GM06990 (cell line): ENCODE measurements at regions not wholly inside any gene's neighbourhood (a gene's known extent, or its start where the extent isn't known, plus 50 kb on each side); places are given as distances from the start of the nearest gene placed in this dataset.

Source experiments
- DNase-seq: peaks from one replicate; pipeline ENCODE4 v3.0.0-alpha.2; 2011; ENCODE audit not compliant: insufficient read length; ENCODE audit errors: extremely low read depth
- H3K27me3 ChIP-seq: replicated peaks from 2 replicates; pipeline ENCODE4 v1.6.0; 2011; ENCODE audit warnings: low read length; ENCODE audit not compliant: control insufficient read depth, insufficient read depth
- H3K36me3 ChIP-seq: 2 replicates; pipeline ENCODE4 v1.5.1; 2011; ENCODE audit warnings: low read length; ENCODE audit not compliant: control insufficient read depth, insufficient read depth
- H3K4me3 ChIP-seq: replicated peaks from 2 replicates; pipeline ENCODE4 v1.5.1; 2011; ENCODE audit warnings: low read depth, mild to moderate bottlenecking, control low read depth, low read length
- TF ChIP-seq, protein P1 (sequence below): IDR thresholded peaks from 2 replicates; pipeline ENCODE4 v1.5.1; 2011; ENCODE audit warnings: low read length, control low read depth, mild to moderate bottlenecking, inconsistent platforms; ENCODE audit not compliant: insufficient read depth, poor library complexity, severe bottlenecking

DNA sequence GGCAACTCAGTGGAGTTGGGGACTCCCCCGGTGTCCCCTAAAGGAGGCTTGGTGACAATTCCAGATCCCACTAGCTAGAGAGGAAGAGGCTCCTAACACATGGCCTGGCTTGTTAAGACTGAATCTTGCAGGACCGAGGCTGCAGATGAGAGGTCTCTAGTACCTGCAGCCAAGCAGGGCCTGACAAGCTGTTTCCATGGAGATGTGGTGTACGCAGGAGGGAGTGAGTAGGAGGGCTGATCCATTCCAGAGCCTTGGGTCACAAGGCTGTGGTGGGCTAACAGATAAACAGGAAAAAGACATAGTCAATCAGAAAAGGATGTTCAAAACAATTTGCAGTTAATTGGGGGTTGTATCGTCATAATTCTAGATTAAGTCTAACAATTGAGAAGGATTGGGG is 77.3 kb upstream of the MKLN1 start:
- no peak for DNase-seq
- no peaks in the 10 kb centered on the region for H3K36me3 ChIP-seq
- no peak overlapping the region for H3K4me3 ChIP-seq
- TF ChIP-seq, protein P1, sequence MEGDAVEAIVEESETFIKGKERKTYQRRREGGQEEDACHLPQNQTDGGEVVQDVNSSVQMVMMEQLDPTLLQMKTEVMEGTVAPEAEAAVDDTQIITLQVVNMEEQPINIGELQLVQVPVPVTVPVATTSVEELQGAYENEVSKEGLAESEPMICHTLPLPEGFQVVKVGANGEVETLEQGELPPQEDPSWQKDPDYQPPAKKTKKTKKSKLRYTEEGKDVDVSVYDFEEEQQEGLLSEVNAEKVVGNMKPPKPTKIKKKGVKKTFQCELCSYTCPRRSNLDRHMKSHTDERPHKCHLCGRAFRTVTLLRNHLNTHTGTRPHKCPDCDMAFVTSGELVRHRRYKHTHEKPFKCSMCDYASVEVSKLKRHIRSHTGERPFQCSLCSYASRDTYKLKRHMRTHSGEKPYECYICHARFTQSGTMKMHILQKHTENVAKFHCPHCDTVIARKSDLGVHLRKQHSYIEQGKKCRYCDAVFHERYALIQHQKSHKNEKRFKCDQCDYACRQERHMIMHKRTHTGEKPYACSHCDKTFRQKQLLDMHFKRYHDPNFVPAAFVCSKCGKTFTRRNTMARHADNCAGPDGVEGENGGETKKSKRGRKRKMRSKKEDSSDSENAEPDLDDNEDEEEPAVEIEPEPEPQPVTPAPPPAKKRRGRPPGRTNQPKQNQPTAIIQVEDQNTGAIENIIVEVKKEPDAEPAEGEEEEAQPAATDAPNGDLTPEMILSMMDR, result no peak
- no peaks in the 10 kb centered on the region; the same call in 1 of the 2 replicates for H3K27me3 ChIP-seq

- TF ChIP-seq, protein P1, result no peak
- H3K4me3 ChIP-seq, result no peak overlapping the region
- H3K27me3 ChIP-seq, result no peaks in the 10 kb centered on the region; the same call in 1 of the 2 replicates
- H3K36me3 ChIP-seq, result no peaks in the 10 kb centered on the region
- DNase-seq, result no peak
These were observed 76.3 kb upstream of the MKLN1 start for GRCh38 chr7:131251371-131251770.

- H3K36me3 ChIP-seq, result no peaks in the 10 kb centered on the region
- no peak overlapping the region for H3K4me3 ChIP-seq
- DNase-seq, result no peak
- TF ChIP-seq, protein P1, result no peak
- no peaks in the 10 kb centered on the region; the same call in 1 of the 2 replicates for H3K27me3 ChIP-seq
These were observed 74.7 kb upstream of the MKLN1 start for GRCh38 chr7:131252976-131253375.

DNA sequence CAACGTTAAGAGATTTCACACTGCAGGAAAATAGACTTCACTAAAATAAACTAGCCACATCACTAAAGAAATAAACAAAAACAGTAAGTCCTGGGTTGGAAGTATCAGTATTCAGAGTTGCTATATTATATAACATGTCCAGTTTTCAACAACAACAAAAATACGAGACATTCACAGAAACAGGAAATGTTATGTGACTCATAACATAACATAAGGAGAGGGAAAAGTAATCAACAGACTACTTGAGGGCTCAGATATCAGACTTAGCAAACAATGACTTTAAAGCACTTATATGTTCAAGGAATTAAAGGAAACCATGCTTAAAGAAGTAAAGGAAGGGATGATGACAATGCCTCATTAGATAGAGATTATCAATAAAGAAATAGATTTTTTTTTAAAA is 73.5 kb upstream of the MKLN1 start:
- no peak for DNase-seq
- H3K36me3 ChIP-seq, result no peaks in the 10 kb centered on the region
- TF ChIP-seq, protein P1, result no peak
- no peak overlapping the region for H3K4me3 ChIP-seq
- no peaks in the 10 kb centered on the region; the same call in 1 of the 2 replicates for H3K27me3 ChIP-seq

- TF ChIP-seq, protein P1, result no peak
- Histone ChIP-seq H3K27me3 (no peaks in the 10 kb centered on the region), H3K4me3 (no peak overlapping the region), H3K36me3 (no peaks in the 10 kb centered on the region)
- DNase-seq, result no peak
These were observed 72.4 kb upstream of the MKLN1 start for GRCh38 chr7:131255242-131255641.

- Histone ChIP-seq H3K27me3 (no peaks in the 10 kb centered on the region), H3K36me3 (no peaks in the 10 kb centered on the region), H3K4me3 (no peak overlapping the region)
- TF ChIP-seq, protein P1, result no peak
- DNase-seq, result no peak
These were observed 66.1 kb upstream of the MKLN1 start for GRCh38 chr7:131261476-131261994.
